GM12878 (cell line): ENCODE measurements at regions not wholly inside any gene's neighbourhood (a gene's known extent, or its start where the extent isn't known, plus 50 kb on each side); places are given as distances from the start of the nearest gene placed in this dataset.

Source experiments
- ATAC-seq: fragments of 200-7000 bp; cut with Tn5 transposase; 3 replicates; pipeline ENCODE4 v1.9.1; 2020; ENCODE audit warnings: mild to moderate bottlenecking, moderate library complexity
- BruUV-seq: library from RNA; stranded (reverse); fragments of 400-500 nt; replicated peaks from 2 replicates; lab custom pipeline; 2021; lab: Mats Ljungman, UMichigan
- CTCF ChIA-PET: fragments of 300-600 bp; sonication (Branson Sonifier 250); formaldehyde crosslinking; extraction: SDS; loops from one replicate; lab custom pipeline; 2021; ENCODE audit warnings: inconsistent platforms; lab: Yijun Ruan, JAX
- POLR2A ChIA-PET: fragments of 350-600 bp; formaldehyde crosslinking; extraction: SDS; loops from one replicate; lab custom pipeline; 2021; ENCODE audit warnings: inconsistent platforms; lab: Charles Lee
- RAD21 ChIA-PET: fragments of 300-600 bp; sonication (Branson Sonifier 250); formaldehyde crosslinking; loops from one replicate; lab custom pipeline; 2023; ENCODE audit warnings: antibody characterized with exemption; ENCODE audit not compliant: unreplicated experiment; lab: Charles Lee
- SMC1A ChIA-PET: fragments of 300-600 bp; sonication (Branson Sonifier 250); formaldehyde crosslinking; loops from one replicate; lab custom pipeline; 2023; ENCODE audit not compliant: unreplicated experiment, uncharacterized antibody; lab: Charles Lee
- DNase-seq: peaks from one replicate; pipeline ENCODE4 v3.0.0-alpha.2; 2011; ENCODE audit warnings: low read depth, low spot score
- FAIRE-seq: peaks from 3 replicates; lab custom pipeline; 2011; peaks lifted over from hg19 to GRCh38; lab: Jason Lieb, UNC
- H2AFZ ChIP-seq: 2 replicates; pipeline ENCODE4 v1.6.0; 2011; ENCODE audit warnings: low read depth, low read length, control low read depth; ENCODE audit not compliant: control insufficient read depth
- H3K27ac ChIP-seq: 2 replicates; pipeline ENCODE4 v1.5.1; 2011; ENCODE audit warnings: control low read depth; ENCODE audit not compliant: control insufficient read depth, insufficient read depth
- H3K27me3 ChIP-seq, 2 experiments: replicated peaks in 1 of 2; 2 replicates each; pipeline versions ENCODE4 v1.6.0 to v1.6.1; 2011; ENCODE audit warnings: low read length in 1 of 2; ENCODE audit not compliant: control insufficient read depth in 2 of 2, insufficient read depth in 2 of 2
- H3K36me3 ChIP-seq, 2 experiments: 2 replicates each; pipeline ENCODE4 v1.5.1; 2011; ENCODE audit warnings: low read length in 1 of 2; ENCODE audit not compliant: control insufficient read depth in 2 of 2, insufficient read depth in 2 of 2
- H3K4me1 ChIP-seq: 2 replicates; pipeline ENCODE4 v1.6.1; 2011; ENCODE audit warnings: mild to moderate bottlenecking, low read length, moderate library complexity, mixed read lengths; ENCODE audit not compliant: control insufficient read depth, insufficient read depth
- H3K4me2 ChIP-seq: 2 replicates; pipeline ENCODE4 v1.6.0; 2011; ENCODE audit warnings: control low read depth; ENCODE audit not compliant: control insufficient read depth, insufficient read depth
- H3K4me3 ChIP-seq: fragments of 200-600 bp; sonication (generic); 2 replicates; pipeline ENCODE4 v1.5.1; 2016
- H3K79me2 ChIP-seq: 2 replicates; pipeline ENCODE4 v1.6.0; 2011; ENCODE audit warnings: low read length; ENCODE audit not compliant: control insufficient read depth, insufficient read depth
- H3K9ac ChIP-seq: 2 replicates; pipeline ENCODE4 v1.8.0; 2011; ENCODE audit warnings: low read length, control low read depth, mixed read lengths; ENCODE audit not compliant: control insufficient read depth, insufficient read depth
- H3K9me3 ChIP-seq: replicated peaks from 3 replicates; pipeline ENCODE4 v1.5.1; 2011; ENCODE audit warnings: mild to moderate bottlenecking, low read length; ENCODE audit not compliant: control insufficient read depth, insufficient read depth
- H4K20me1 ChIP-seq: 2 replicates; pipeline ENCODE4 v1.6.0; 2011; ENCODE audit not compliant: control insufficient read depth, insufficient read depth
- BRCA1 ChIP-seq: IDR thresholded peaks from 2 replicates; pipeline ENCODE4 v1.6.1; 2011; ENCODE audit warnings: low read depth, low read length, improper control_type of control experiment
- CHD1 ChIP-seq: IDR thresholded peaks from 2 replicates; pipeline ENCODE4 v1.6.1; 2012; ENCODE audit warnings: low read depth, low read length, improper control_type of control experiment
- DPF2 ChIP-seq: fragments of 450-650 bp; IDR thresholded peaks from 2 replicates; pipeline ENCODE4 v1.6.1; 2017; ENCODE audit warnings: mild to moderate bottlenecking
- ELK1 ChIP-seq: IDR thresholded peaks from 2 replicates; pipeline ENCODE4 v1.6.1; 2012; ENCODE audit warnings: low read depth, low read length, improper control_type of control experiment
- HCFC1 ChIP-seq: fragments of 150-350 bp; IDR thresholded peaks from 2 replicates; pipeline ENCODE4 v1.6.1; 2014; ENCODE audit warnings: low read length
- HDAC2 ChIP-seq: fragments of 200-600 bp; sonication (generic); IDR thresholded peaks from 2 replicates; pipeline ENCODE4 v1.6.1; 2017
- MTA3 ChIP-seq: IDR thresholded peaks from 2 replicates; pipeline ENCODE4 v1.6.1; 2012; ENCODE audit warnings: low read length, inconsistent platforms, borderline replicate concordance
- NFXL1 ChIP-seq: fragments of 450-650 bp; IDR thresholded peaks from 2 replicates; pipeline ENCODE4 v1.6.1; 2017; ENCODE audit warnings: antibody characterized with exemption, mild to moderate bottlenecking, borderline replicate concordance
- POU2F2 ChIP-seq: IDR thresholded peaks from 3 replicates; pipeline ENCODE4 v1.6.1; 2011; ENCODE audit warnings: low read depth, mild to moderate bottlenecking, low read length, borderline replicate concordance
- RELB ChIP-seq: fragments of 450-650 bp; IDR thresholded peaks from 2 replicates; pipeline ENCODE4 v1.6.1; 2017; ENCODE audit warnings: low read depth, mild to moderate bottlenecking, moderate library complexity
- SMARCA5 ChIP-seq: fragments of 450-650 bp; IDR thresholded peaks from 2 replicates; pipeline ENCODE4 v1.6.1; 2017; ENCODE audit warnings: mild to moderate bottlenecking
- SPI1 ChIP-seq: IDR thresholded peaks from 2 replicates; pipeline ENCODE4 v1.6.1; 2011; ENCODE audit warnings: low read depth, mild to moderate bottlenecking, low read length, moderate library complexity, borderline replicate concordance; ENCODE audit not compliant: insufficient read depth
- STAT3 ChIP-seq: IDR thresholded peaks from 2 replicates; pipeline ENCODE4 v1.6.1; 2011; ENCODE audit warnings: low read depth, low read length, improper control_type of control experiment
- SUPT20H ChIP-seq: IDR thresholded peaks from 2 replicates; pipeline ENCODE4 v1.6.1; 2011; ENCODE audit warnings: low read depth, mild to moderate bottlenecking, low read length, moderate library complexity, borderline replicate concordance; ENCODE audit not compliant: control insufficient read depth
- ZNF217 ChIP-seq: fragments of 450-650 bp; IDR thresholded peaks from 2 replicates; pipeline ENCODE4 v1.6.1; 2017; ENCODE audit warnings: antibody characterized with exemption, mild to moderate bottlenecking
- ZNF384 ChIP-seq: IDR thresholded peaks from 2 replicates; pipeline ENCODE4 v1.6.1; 2012; ENCODE audit warnings: low read depth, mild to moderate bottlenecking, low read length, improper control_type of control experiment, borderline replicate concordance
- WGBS: methylation state at CpG from one replicate; pipeline ENCODE4 v1.1.6; 2016; ENCODE audit warnings: low lambda C conversion rate; ENCODE audit not compliant: insufficient replicate concordance, insufficient coverage; ENCODE audit errors: missing lambda C conversion rate; 5-methylcytosine and 5-hydroxymethylcytosine counted together
- in situ Hi-C: fragments of 300-500 bp; cut with MboI; formaldehyde crosslinking; loops from 9 replicates; pipeline ENCODE4 v1.14.3; 2018; ENCODE audit warnings: mixed read lengths
- intact Hi-C: fragments of 100-400 bp; cut with micrococcal nuclease; formaldehyde crosslinking; loops from one replicate; pipeline ENCODE4 v1.14.2; 2022; ENCODE audit not compliant: unreplicated experiment
- TF ChIP-seq, protein P1 (sequence below): fragments of 150-350 bp; IDR thresholded peaks from 2 replicates; pipeline ENCODE4 v1.6.1; 2016; ENCODE audit warnings: low read depth, low read length

DNA sequence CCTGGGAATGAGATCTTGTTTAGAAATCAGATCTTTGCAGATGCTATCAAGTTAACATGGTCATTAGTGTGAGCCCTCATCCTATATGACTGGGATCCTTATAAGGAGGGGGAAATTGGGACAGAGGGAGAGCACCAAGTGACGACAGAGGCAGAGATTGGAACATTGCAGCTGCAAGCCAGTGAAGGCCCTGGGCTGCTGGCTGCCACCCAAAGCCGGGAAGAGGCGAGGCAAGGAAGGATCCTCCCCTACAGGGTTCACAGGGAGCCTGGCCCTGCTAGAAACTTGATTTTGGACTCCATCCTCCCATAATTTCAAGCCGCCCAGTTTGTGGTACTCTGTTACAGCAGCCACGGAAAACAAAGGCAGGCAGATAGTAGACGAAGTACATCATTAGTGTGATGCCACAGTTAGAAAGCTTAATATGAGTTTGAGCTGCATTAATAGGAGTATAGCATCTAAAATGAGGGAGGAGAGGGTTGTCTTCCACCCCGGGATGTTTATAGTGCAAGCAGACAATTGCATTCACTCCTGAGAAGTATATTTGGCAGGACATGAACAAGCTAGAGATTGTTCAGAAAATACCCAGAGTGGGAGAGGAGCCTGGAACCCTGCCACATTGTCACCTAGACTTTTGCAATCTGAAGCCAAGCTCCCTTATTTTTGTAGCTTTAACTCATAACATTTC, 56.8 kb upstream of the CLMP start:
- no TSS peak for BruUV-seq
- no peak for FAIRE-seq
- 14% methylated on average over 7 of the region's 7 CpGs for WGBS

More for the DNA sequence above, 56.8 kb upstream of the CLMP start:
- intact Hi-C loops = no loop called here
- ATAC-seq (no peak), DNase-seq (no peak)
- no peak overlapping the region for H2AFZ ChIP-seq
- H4K20me1 ChIP-seq = no peaks in the 10 kb centered on the region
- H3K4me2 ChIP-seq = no peak overlapping the region
- RAD21 ChIA-PET = interaction anchor here (1.3 kb wide), 1 partner anchor 122 kb away, joined by 3 read pairs; no protein-coding TSS in a partner anchor
- no peaks in the 10 kb centered on the region for H3K36me3 ChIP-seq
- SMC1A ChIA-PET = interaction anchor here (1.3 to 2.7 kb wide), 4 partner anchors 10 to 156 kb away, joined by 4 to 8 read pairs (median 5); no protein-coding TSS in a partner anchor
- no peak overlapping the region for H3K9ac ChIP-seq
- CTCF ChIA-PET = interaction anchor here (0.6 to 1.8 kb wide), 10 partner anchors 9 to 226 kb away, joined by 3 to 16 read pairs (median 3); no protein-coding TSS in a partner anchor
- no peaks in the 10 kb centered on the region for H3K79me2 ChIP-seq
- TF ChIP-seq DPF2 = no peak
- no peak for TF ChIP-seq POU2F2
- TF ChIP-seq, protein P1, sequence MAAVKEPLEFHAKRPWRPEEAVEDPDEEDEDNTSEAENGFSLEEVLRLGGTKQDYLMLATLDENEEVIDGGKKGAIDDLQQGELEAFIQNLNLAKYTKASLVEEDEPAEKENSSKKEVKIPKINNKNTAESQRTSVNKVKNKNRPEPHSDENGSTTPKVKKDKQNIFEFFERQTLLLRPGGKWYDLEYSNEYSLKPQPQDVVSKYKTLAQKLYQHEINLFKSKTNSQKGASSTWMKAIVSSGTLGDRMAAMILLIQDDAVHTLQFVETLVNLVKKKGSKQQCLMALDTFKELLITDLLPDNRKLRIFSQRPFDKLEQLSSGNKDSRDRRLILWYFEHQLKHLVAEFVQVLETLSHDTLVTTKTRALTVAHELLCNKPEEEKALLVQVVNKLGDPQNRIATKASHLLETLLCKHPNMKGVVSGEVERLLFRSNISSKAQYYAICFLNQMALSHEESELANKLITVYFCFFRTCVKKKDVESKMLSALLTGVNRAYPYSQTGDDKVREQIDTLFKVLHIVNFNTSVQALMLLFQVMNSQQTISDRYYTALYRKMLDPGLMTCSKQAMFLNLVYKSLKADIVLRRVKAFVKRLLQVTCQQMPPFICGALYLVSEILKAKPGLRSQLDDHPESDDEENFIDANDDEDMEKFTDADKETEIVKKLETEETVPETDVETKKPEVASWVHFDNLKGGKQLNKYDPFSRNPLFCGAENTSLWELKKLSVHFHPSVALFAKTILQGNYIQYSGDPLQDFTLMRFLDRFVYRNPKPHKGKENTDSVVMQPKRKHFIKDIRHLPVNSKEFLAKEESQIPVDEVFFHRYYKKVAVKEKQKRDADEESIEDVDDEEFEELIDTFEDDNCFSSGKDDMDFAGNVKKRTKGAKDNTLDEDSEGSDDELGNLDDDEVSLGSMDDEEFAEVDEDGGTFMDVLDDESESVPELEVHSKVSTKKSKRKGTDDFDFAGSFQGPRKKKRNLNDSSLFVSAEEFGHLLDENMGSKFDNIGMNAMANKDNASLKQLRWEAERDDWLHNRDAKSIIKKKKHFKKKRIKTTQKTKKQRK = no peak
- TF ChIP-seq SMARCA5 = no peak
- TF ChIP-seq HDAC2 = no peak
- no peak for TF ChIP-seq BRCA1
- no peak for TF ChIP-seq STAT3
- TF ChIP-seq NFXL1 = no peak
- no peak for TF ChIP-seq RELB
- TF ChIP-seq CHD1 = no peak
- no peak for TF ChIP-seq ELK1
- TF ChIP-seq ZNF217 = no peak
- no peak for TF ChIP-seq SPI1
- no peak for TF ChIP-seq ZNF384
- no peak for TF ChIP-seq HCFC1
- TF ChIP-seq MTA3 = no peak
- TF ChIP-seq SUPT20H = no peak
- POLR2A ChIA-PET = interaction anchor here (1.2 kb wide), 1 partner anchor 9 kb away, joined by 3 read pairs; no protein-coding TSS in a partner anchor
- H3K4me3 ChIP-seq = no peak overlapping the region
- no peak overlapping the region for H3K27ac ChIP-seq
- no peaks in the 10 kb centered on the region; the same call in 1 of the 2 replicates for H3K4me1 ChIP-seq
- peaks cover 0 to 2% of the 10 kb centered on the region in 2 experiments; a peak in 2 of 4 replicates for H3K27me3 ChIP-seq
- in situ Hi-C loops = no loop called here
- H3K9me3 ChIP-seq = no peaks in the 10 kb centered on the region
